Esophagus squamous epithelium (tissue), 5 donors: ENCODE measurements at regions not wholly inside any gene's neighbourhood (a gene's known extent, or its start where the extent isn't known, plus 50 kb on each side); places are given as distances from the start of the nearest gene placed in this dataset.

Experiments
- DNase-seq: peaks from one replicate; lab custom pipeline; 2025; lab: John Stamatoyannopoulos, UW
- H3K27ac ChIP-seq, 4 donors: fragments of 200-600 bp; sonication (generic); one replicate each; pipeline ENCODE4 v1.5.1; 2016 to 2019; ENCODE audit warnings: mild to moderate bottlenecking in 1 of 4
- H3K27me3 ChIP-seq, 4 donors: fragments of 200-600 bp; sonication (generic); 1 replicate in 3 of 4; 2 replicates in 1 of 4; pipeline versions ENCODE4 v1.5.1 to v1.6.0; 2017 to 2021; ENCODE audit warnings: antibody characterized with exemption in 1 of 4
- H3K36me3 ChIP-seq, 3 donors: fragments of 200-600 bp; sonication (generic); one replicate each; pipeline ENCODE4 v1.5.1; 2016 to 2019
- H3K4me1 ChIP-seq, 3 donors: fragments of 200-600 bp; sonication (generic); one replicate each; pipeline ENCODE4 v1.5.1; 2017 to 2019
- H3K4me3 ChIP-seq, 4 donors: fragments of 200-600 bp; sonication (generic); 1 replicate in 3 of 4; 2 replicates in 1 of 4; pipeline ENCODE4 v1.5.1; 2016 to 2019; ENCODE audit warnings: mild to moderate bottlenecking in 2 of 4, moderate library complexity in 1 of 4
- H3K9me3 ChIP-seq, 3 donors: fragments of 200-600 bp; sonication (generic); one replicate each; pipeline ENCODE4 v1.5.1; 2016 to 2019
- POLR2A ChIP-seq, 4 donors: fragments of 450-650 bp; IDR thresholded peaks; one replicate each; pipeline ENCODE4 v1.6.1; 2017; ENCODE audit warnings: antibody characterized with exemption in 4 of 4, mild to moderate bottlenecking in 4 of 4, moderate library complexity in 3 of 4
- WGBS, 2 donors: methylation state at CpG; one replicate each; pipeline ENCODE4 v1.1.5; 2018; 5-methylcytosine and 5-hydroxymethylcytosine counted together
- intact Hi-C: fragments of 100-400 bp; cut with DNase I; formaldehyde crosslinking; loops from one replicate; pipeline ENCODE4 v1.15.0; 2022
- TF ChIP-seq, protein P1 (sequence below), 6 experiments: fragments of 450-650 bp in 4 of 6; fragments of 200-600 bp in 2 of 6; sonication (generic) in 2 of 6; IDR thresholded peaks; one replicate each; pipeline ENCODE4 v1.5.1; 2016 to 2019; ENCODE audit warnings: antibody characterized with exemption in 6 of 6, mild to moderate bottlenecking in 4 of 6, moderate library complexity in 4 of 6
- donor health status: DM: yes; HTN: yes; CAD: no.

DNA sequence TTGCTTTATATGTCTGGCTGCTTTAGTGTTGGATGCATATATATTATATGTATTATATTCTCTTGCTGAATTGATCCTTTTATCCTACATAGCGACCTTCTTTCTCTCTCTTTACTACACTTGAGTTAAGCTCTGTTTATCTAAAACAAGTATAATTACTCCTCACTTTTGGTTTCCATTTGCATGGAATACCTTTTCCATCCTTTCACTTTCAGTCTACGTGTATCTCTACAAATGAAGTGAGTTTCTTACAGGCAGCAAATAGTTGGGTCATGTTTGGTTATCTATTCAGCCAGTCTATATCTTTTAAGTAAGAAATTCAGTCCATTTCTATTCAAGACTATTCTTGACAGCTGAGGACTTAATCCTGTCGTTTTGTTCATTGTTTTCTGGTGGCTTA lies 167.5 kb upstream of the USP38 start:
- no peak overlapping the region for H3K27ac ChIP-seq
- intact Hi-C loops, result no loop called here
- peaks cover 0 to 9% (median 0%) of the 10 kb centered on the region in 3 donors for H3K4me1 ChIP-seq
- DNase-seq, result no peak
- no peaks in the 10 kb centered on the region for H3K27me3 ChIP-seq
- WGBS, 2 donors, result 42 to 44% methylated on average over 3 of the region's 3 CpGs
- H3K9me3 ChIP-seq, result no peaks in the 10 kb centered on the region
- H3K36me3 ChIP-seq, result no peaks in the 10 kb centered on the region
- TF ChIP-seq, protein P1, sequence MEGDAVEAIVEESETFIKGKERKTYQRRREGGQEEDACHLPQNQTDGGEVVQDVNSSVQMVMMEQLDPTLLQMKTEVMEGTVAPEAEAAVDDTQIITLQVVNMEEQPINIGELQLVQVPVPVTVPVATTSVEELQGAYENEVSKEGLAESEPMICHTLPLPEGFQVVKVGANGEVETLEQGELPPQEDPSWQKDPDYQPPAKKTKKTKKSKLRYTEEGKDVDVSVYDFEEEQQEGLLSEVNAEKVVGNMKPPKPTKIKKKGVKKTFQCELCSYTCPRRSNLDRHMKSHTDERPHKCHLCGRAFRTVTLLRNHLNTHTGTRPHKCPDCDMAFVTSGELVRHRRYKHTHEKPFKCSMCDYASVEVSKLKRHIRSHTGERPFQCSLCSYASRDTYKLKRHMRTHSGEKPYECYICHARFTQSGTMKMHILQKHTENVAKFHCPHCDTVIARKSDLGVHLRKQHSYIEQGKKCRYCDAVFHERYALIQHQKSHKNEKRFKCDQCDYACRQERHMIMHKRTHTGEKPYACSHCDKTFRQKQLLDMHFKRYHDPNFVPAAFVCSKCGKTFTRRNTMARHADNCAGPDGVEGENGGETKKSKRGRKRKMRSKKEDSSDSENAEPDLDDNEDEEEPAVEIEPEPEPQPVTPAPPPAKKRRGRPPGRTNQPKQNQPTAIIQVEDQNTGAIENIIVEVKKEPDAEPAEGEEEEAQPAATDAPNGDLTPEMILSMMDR (IDR thresholded peaks at IDR 0.05), result no peak
- no peak for TF ChIP-seq POLR2A (IDR thresholded peaks at IDR 0.05)
- no peak overlapping the region for H3K4me3 ChIP-seq

DNA sequence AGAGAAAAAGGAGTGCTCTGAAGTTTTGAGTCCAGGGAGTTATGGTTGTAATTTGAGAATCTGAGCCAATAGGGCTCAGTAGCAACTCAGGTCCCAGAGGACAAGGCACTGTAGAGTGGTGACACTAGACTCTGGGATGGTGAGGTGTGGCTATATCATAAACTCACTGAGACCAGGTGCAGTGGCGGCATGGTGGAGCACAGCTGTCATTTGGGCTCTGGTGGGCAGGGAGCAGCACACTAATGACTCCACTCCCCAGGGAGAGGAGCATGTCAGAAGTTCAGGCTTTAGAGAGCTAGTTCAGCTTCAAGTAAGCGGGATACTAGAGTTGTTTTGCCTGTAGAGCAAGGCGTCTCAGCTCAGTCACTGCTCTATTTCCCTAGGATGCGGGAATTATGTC lies 165.4 kb upstream of the USP38 start:
- Histone ChIP-seq H3K27ac (no peak overlapping the region), H3K4me3 (no peak overlapping the region), H3K4me1 (peaks cover 0 to 9% (median 0%) of the 10 kb centered on the region in 3 donors), H3K36me3 (no peaks in the 10 kb centered on the region), H3K27me3 (no peaks in the 10 kb centered on the region), H3K9me3 (no peaks in the 10 kb centered on the region)
- intact Hi-C loops, result no loop called here
- whole genome bisulfite sequencing, 2 donors, result 76 to 100% methylated on average over 3 to 4 of the region's 4 CpGs
- DNase-seq, result no peak
- TF ChIP-seq, protein P1 (IDR thresholded peaks at IDR 0.05), result no peak
- TF ChIP-seq POLR2A (IDR thresholded peaks at IDR 0.05), result no peak

DNA sequence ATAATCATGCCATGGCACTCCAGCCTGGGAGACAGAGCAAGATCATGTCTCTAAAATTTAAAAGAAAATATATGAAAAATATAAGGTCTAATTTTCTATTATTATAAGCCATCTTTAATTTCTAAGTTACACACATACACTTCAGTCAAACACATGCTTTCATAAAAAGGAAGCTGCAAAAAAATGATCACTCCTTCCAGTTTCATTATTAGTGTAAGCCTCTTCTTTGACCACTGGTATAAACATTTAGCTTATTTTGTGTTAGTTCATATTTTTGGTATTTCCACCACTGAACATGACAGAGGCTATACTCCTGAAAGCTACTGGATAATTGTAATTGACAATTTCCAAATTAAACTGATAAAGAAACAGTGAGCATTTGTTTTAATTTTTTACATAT lies 163.3 kb upstream of the USP38 start:
- H3K27me3 ChIP-seq, result no peaks in the 10 kb centered on the region
- no peaks in the 10 kb centered on the region for H3K36me3 ChIP-seq
- no peak overlapping the region for H3K4me3 ChIP-seq
- DNase-seq, result no peak
- TF ChIP-seq, protein P1 (IDR thresholded peaks at IDR 0.05), result no peak
- TF ChIP-seq POLR2A (IDR thresholded peaks at IDR 0.05), result no peak
- H3K4me1 ChIP-seq, result peaks cover 0 to 9% (median 0%) of the 10 kb centered on the region in 3 donors
- H3K9me3 ChIP-seq, result no peaks in the 10 kb centered on the region
- no peak overlapping the region for H3K27ac ChIP-seq
- intact Hi-C loops, result no loop called here

DNA sequence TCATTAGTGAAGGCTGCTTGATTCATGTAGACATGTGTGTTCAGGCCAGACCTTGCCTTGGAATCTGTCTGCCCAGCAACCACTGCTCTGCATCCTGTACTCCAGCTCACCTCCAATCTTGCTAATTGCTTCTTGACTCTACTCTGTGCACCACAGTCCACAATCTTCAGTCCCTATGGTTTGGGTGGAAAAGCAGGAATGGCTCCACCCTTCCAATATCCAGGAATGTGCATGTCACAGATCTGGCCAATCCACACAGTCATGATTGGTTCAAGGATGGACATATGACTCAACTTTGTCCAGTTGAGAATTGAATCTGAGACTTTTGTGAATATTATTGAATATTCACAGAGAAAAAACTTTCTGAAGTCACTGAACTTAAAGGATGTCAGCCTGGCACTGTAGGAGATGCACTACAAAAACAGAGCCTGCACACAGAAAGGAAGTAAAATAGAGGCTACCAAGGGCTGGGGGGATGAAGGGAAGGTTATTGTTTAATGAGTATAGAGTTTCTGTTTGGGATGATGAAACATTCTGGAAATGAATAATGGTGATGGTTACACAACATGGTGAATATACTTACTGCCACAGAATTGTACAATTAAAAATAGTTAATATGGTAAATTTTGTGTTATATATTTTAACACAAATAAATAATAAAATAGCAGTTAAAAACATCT lies 161.3 kb upstream of the USP38 start:
- intact Hi-C loops, result no loop called here
- H3K36me3 ChIP-seq, result no peaks in the 10 kb centered on the region
- no peak overlapping the region for H3K27ac ChIP-seq
- no peak for TF ChIP-seq POLR2A (IDR thresholded peaks at IDR 0.05)
- TF ChIP-seq, protein P1 (IDR thresholded peaks at IDR 0.05), result no peak
- H3K27me3 ChIP-seq, result no peaks in the 10 kb centered on the region
- no peak for DNase-seq
- peaks cover 0 to 9% (median 0%) of the 10 kb centered on the region in 3 donors for H3K4me1 ChIP-seq
- H3K4me3 ChIP-seq, result no peak overlapping the region
- no peaks in the 10 kb centered on the region for H3K9me3 ChIP-seq

DNA sequence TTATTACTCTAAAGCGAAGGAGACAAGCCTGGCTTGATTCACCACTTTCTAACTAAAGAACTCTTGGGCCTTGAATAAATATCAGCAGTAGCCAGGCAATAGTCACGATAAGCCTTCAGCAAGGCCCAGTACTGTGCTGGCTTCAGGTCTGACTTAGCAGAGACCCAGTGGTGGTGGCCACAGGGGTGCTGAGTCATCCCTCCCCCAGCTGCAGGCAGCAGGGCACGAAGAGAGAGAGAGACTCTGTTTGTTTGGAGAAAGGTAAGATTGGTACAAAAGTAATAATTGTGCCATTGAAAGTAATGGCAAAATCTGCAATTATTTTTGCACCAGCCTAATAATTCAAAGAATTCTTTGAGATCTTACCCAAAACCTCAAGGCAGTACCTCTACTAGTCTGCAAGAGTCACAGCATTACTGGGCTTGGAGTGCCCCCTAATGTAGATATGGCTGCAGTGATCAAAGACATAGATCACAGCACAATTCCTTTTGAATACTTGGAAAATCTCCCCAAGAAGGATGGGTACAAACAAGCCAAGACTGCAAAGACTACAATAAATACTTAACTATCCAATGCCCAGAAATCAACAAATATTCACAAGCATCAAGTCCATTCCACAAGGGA lies 159.5 kb upstream of the USP38 start:
- peaks cover 0 to 8% (median 0%) of the 10 kb centered on the region in 3 donors for H3K4me1 ChIP-seq
- no peaks in the 10 kb centered on the region for H3K36me3 ChIP-seq
- no peak overlapping the region for H3K27ac ChIP-seq
- no peak for DNase-seq
- intact Hi-C loops, result no loop called here
- no peak overlapping the region for H3K4me3 ChIP-seq
- TF ChIP-seq, protein P1 (IDR thresholded peaks at IDR 0.05), result peak in 2 of 6 experiments; percentile 7
- TF ChIP-seq POLR2A (IDR thresholded peaks at IDR 0.05), result no peak
- H3K27me3 ChIP-seq, result no peaks in the 10 kb centered on the region
- no peaks in the 10 kb centered on the region for H3K9me3 ChIP-seq
- 60 to 63% methylated on average over 3 of the region's 3 CpGs for WGBS, 2 donors
